Nephron (organoid): ENCODE measurements at regions not wholly inside any gene's neighbourhood (a gene's known extent, or its start where the extent isn't known, plus 50 kb on each side); places are given as distances from the start of the nearest gene placed in this dataset.

Experiments
- H3K27ac Mint-ChIP-seq, 3 experiments: 2 replicates each; pipeline ENCODE4 v1.8.0; 2020; ENCODE audit warnings: mixed read lengths in 3 of 3, mild to moderate bottlenecking in 2 of 3, moderate library complexity in 1 of 3
- H3K27me3 Mint-ChIP-seq: 2 replicates; pipeline ENCODE4 v1.8.0; 2021; ENCODE audit warnings: low read depth, mild to moderate bottlenecking, moderate library complexity, mixed read lengths
- H3K36me3 Mint-ChIP-seq: 2 replicates; pipeline ENCODE4 v1.8.0; 2020; ENCODE audit warnings: low read depth, mixed read lengths
- H3K4me1 Mint-ChIP-seq: 2 replicates; pipeline ENCODE4 v1.8.0; 2020; ENCODE audit warnings: mixed read lengths
- H3K4me3 Mint-ChIP-seq, 3 experiments: 2 replicates each; pipeline ENCODE4 v1.8.0; 2020; ENCODE audit warnings: mild to moderate bottlenecking in 3 of 3, mixed read lengths in 3 of 3, moderate library complexity in 2 of 3
- H3K9me3 Mint-ChIP-seq: 2 replicates; pipeline ENCODE4 v1.8.0; 2020; ENCODE audit warnings: mixed read lengths
- TF ChIP-seq, protein P1 (sequence below), 3 experiments: fragments of 200-600 bp; sonication (generic); IDR thresholded peaks; one replicate each; pipeline ENCODE4 v1.5.0; 2021; ENCODE audit warnings: antibody characterized with exemption in 3 of 3; ENCODE audit not compliant: unreplicated experiment in 3 of 3

DNA sequence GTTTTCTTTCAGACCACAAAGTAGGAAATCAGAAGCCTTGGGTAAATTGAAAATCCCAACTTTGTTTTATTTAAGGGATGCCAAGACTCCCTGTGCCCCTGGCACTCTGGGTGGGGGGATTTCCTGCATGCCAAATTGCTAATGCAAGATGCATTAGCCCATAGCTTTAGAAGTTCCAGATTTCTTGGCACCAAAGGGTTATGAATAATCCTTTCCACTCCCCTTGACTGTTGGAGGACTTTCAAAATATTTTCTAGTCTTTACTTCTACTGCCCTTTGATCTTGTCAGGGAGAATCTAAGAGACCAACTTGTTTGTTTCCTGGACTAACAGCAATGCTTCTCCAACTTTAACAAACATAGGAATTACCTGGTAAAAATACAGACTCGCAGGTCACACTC, 81.8 kb upstream of the TGIF1 start:
- Mint-ChIP-seq H3K4me3 (no peak overlapping the region), H3K9me3 (no peaks in the 10 kb centered on the region), H3K36me3 (no peaks in the 10 kb centered on the region), H3K4me1 (peaks cover 8% of the 10 kb centered on the region), H3K27ac (peak overlapping the region in 1 of 3 experiments; percentile 65), H3K27me3 (peaks cover under 1% of the 10 kb centered on the region)
- TF ChIP-seq, protein P1, sequence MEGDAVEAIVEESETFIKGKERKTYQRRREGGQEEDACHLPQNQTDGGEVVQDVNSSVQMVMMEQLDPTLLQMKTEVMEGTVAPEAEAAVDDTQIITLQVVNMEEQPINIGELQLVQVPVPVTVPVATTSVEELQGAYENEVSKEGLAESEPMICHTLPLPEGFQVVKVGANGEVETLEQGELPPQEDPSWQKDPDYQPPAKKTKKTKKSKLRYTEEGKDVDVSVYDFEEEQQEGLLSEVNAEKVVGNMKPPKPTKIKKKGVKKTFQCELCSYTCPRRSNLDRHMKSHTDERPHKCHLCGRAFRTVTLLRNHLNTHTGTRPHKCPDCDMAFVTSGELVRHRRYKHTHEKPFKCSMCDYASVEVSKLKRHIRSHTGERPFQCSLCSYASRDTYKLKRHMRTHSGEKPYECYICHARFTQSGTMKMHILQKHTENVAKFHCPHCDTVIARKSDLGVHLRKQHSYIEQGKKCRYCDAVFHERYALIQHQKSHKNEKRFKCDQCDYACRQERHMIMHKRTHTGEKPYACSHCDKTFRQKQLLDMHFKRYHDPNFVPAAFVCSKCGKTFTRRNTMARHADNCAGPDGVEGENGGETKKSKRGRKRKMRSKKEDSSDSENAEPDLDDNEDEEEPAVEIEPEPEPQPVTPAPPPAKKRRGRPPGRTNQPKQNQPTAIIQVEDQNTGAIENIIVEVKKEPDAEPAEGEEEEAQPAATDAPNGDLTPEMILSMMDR (IDR thresholded peaks at IDR 0.05; ENCODE audit: unreplicated experiment in 3 of 3): no peak

DNA sequence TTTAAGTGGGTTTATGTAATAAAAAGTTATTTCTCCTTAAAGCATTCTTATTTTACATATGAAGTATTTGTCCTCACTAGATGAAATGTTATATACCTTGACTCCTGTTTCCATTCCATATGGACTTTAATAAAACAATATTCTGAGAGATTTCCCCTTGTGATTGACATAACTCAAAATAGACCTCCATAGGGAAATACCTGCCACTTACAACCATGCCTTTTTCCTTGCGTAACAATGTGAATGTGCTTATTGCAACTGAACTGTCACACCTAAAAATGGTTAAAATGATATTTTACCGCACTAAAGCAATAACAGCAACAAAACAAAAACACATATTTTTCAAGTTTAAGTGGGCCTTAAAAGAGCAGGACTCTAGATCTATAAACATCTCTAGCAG, 70.3 kb upstream of the TGIF1 start:
- Mint-ChIP-seq H3K9me3 (no peaks in the 10 kb centered on the region), H3K36me3 (no peaks in the 10 kb centered on the region), H3K27me3 (no peaks in the 10 kb centered on the region), H3K27ac (no peak overlapping the region), H3K4me3 (no peak overlapping the region), H3K4me1 (peaks cover 4% of the 10 kb centered on the region)
- TF ChIP-seq, protein P1 (IDR thresholded peaks at IDR 0.05; ENCODE audit: unreplicated experiment in 3 of 3): no peak

DNA sequence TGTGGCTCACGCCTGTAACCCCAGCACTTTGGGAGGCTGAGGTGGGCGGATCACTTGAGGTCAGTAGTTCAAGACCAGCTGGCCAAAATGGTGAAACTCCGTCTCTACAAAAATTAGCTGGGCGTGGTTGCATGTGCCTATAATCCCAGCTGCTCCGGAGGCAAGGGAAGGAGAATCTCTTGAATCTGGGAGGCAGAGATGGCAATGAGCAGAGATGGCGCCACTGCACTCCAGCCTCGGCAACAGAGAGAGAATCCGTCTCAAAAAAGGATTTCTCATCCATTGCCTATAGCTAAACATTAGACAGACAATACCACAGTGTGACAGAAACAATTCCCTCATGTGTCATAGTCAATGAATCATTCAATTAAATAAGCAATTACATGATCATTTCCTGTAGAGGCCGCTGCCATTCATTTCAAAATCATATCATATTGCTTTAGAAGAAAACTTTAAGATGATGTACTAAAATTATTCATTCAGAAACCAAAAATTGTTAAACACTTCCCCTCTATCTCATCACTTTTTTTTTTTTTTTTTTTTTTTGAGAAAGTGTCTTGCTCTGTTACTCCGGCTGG, 69.5 kb upstream of the TGIF1 start:
- Mint-ChIP-seq H3K9me3 (no peaks in the 10 kb centered on the region), H3K36me3 (no peaks in the 10 kb centered on the region), H3K27ac (no peak overlapping the region), H3K27me3 (no peaks in the 10 kb centered on the region), H3K4me1 (peaks cover 4% of the 10 kb centered on the region), H3K4me3 (no peak overlapping the region)
- TF ChIP-seq, protein P1 (IDR thresholded peaks at IDR 0.05; ENCODE audit: unreplicated experiment in 3 of 3): no peak

DNA sequence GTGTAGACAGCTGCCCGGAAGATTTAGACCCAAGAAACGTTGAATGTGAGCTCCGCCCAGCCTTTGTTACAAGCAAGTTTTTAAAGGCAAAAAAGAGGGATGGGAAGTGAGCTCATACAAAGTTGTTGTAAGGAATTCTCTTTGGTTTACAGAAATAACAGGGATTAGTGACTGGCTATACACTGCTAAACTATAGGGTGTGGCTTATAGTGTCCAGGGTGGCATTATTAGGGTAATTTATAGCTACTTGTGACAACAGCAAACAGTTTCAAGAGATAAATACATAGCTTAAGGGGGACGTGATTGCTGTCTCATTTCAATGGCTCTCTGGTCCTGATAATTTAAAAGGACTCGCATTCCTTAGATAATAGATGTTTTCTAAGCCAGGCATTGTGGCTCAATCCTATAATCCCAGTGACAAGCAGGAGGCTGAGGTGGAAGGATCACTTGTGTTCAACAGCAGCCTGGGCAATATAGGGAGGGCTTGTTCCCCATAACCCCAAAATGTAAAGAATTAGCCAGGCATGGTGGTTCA, 66.5 kb upstream of the TGIF1 start:
- no peak overlapping the region for H3K4me3 Mint-ChIP-seq
- H3K9me3 Mint-ChIP-seq: no peaks in the 10 kb centered on the region
- H3K4me1 Mint-ChIP-seq: peaks cover 4% of the 10 kb centered on the region
- no peak overlapping the region for H3K27ac Mint-ChIP-seq
- TF ChIP-seq, protein P1 (IDR thresholded peaks at IDR 0.05; ENCODE audit: unreplicated experiment in 3 of 3): no peak
- H3K36me3 Mint-ChIP-seq: no peaks in the 10 kb centered on the region
- H3K27me3 Mint-ChIP-seq: no peaks in the 10 kb centered on the region

DNA sequence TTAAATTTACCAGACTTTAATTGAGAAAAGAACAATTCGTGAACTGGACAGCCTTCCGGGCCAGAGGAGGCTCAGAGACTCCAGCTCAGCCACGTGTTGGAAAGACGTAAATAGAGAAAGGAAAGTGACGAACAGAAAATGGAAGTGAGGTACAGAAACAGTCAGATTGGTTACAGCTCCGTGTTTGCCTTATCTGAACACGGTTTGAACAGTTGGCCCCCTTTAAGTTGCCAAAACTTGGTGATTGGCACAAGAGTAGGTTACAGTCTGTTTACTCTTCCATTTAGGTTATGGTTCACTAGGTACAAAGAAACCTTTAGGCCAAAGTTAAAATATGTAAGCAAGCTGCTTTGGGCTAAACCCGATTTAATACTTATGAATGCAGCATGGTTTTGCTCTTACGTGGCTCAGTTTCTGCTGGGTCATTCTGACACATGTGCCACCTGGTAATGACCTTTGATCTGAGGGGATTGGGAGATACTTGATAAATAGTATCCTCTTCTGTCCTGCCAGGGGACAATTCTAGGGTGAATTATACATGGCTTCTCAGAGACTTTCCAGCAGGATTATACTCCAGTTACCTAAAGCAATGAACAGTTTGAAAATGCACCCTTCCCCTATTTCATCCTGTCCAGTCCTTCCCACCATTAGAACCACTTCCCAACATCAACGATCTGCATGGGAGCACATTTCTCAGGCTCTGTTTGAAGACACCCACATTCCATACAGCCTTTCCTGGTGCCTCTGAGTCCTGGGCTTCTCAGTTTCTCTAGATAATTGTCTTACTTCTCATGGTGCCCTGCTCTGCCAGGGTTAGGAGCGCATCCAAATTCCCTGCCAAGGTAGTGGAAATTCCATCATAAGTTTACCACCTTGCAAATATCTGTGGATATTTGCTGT, 65.1 kb upstream of the TGIF1 start:
- Mint-ChIP-seq H3K4me3 (no peak overlapping the region), H3K27ac (no peak overlapping the region), H3K36me3 (no peaks in the 10 kb centered on the region), H3K4me1 (no peaks in the 10 kb centered on the region), H3K27me3 (no peaks in the 10 kb centered on the region), H3K9me3 (no peaks in the 10 kb centered on the region)
- TF ChIP-seq, protein P1 (IDR thresholded peaks at IDR 0.05; ENCODE audit: unreplicated experiment in 3 of 3): no peak
